ENCODE measurements at regions not wholly inside any gene's neighbourhood (a gene's known extent, or its start where the extent isn't known, plus 50 kb on each side); places are given as distances from the start of the nearest gene placed in this dataset.

- TF ChIP-seq CTCF (IDR thresholded peaks at IDR 0.05; ENCODE audit: low read depth, low read length), result no peak
- TF ChIP-seq MYC (IDR thresholded peaks at IDR 0.05; ENCODE audit: low read depth, low read length), result no peak
Observed at GRCh38 chr5:56479696-56480077, 246.6 kb upstream of the ANKRD55 start.
